GM12865 (cell line): ENCODE measurements at regions not wholly inside any gene's neighbourhood (a gene's known extent, or its start where the extent isn't known, plus 50 kb on each side); places are given as distances from the start of the nearest gene placed in this dataset.

Source experiments
- DNase-seq: peaks from one replicate; pipeline ENCODE4 v3.0.0; 2010; ENCODE audit warnings: low read depth
- H3K4me3 ChIP-seq: 2 replicates; pipeline ENCODE4 v1.5.1; 2011; ENCODE audit warnings: mild to moderate bottlenecking, low read depth, low read length, control low read depth
- CTCF ChIP-seq: IDR thresholded peaks from 2 replicates; pipeline ENCODE4 v1.5.1; 2011; ENCODE audit warnings: low read length, control low read depth, low read depth, inconsistent platforms; ENCODE audit not compliant: insufficient read depth; ENCODE audit errors: missing control alignments

GRCh38 chr2:168392024-168392423, 64.0 kb upstream of the CERS6 start:
- no peak for DNase-seq
- H3K4me3 ChIP-seq: no peak overlapping the region
- no peak for TF ChIP-seq CTCF

DNA sequence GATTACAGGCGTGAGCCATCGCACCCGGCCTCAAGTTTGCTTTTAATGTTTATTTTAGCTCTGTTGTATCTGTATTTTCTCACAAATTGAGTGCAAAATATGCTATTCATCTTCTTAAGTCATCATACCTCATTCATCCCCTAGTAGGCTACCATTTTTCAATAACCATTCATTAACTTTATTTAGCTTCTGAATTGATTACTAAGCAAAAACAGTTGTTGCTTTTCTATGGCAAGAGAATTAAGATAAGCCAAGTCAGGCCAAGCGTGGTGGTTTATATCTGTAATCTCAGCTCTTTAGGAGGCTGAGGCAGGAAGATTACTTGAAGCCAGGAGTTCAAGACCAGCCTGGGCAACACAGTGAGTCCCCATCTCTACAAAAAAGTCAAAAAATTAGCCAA, 63.3 kb upstream of the CERS6 start:
- DNase-seq: no peak
- H3K4me3 ChIP-seq: no peak overlapping the region
- no peak for TF ChIP-seq CTCF

DNA sequence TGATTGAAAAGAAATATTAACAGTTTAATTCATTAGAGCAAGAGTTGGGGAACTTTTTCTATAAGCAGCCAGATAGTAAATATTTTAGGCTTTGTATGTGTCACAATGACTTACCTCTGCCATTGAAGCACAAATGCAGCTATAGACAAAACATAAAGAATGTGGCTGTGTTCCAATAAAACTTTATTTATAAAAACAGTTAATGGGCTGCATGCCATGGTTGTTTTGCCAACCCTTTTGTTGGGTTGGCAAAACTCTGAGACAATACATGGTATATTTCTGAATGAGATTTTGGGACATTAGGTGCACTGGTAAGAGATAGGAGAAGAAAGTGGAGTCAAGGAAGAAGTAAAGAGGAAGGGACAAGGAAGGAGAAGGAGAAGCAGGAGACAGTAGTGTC, 61.8 kb upstream of the CERS6 start:
- DNase-seq: no peak
- H3K4me3 ChIP-seq: no peak overlapping the region
- TF ChIP-seq CTCF: no peak

DNA sequence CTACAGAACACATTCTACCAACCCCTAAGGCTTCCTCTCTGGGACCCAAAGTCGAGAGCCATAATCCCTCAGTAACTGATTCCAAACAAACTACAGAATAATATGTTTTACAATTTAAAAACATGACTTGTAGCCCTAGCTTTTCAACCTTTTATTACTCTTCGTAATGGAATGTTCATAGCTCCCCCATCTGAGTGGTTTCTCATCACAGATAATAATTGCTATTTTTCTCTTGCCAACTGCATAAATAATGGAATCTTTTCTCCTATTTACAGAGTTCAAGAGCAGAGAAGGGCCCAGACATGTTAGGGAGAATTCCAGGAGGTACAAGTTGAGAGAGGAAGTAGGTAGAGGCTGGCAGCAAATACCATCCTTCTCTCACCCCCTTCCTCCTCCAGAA, 59.9 kb upstream of the CERS6 start:
- TF ChIP-seq CTCF: no peak
- H3K4me3 ChIP-seq: no peak overlapping the region
- DNase-seq: no peak

DNA sequence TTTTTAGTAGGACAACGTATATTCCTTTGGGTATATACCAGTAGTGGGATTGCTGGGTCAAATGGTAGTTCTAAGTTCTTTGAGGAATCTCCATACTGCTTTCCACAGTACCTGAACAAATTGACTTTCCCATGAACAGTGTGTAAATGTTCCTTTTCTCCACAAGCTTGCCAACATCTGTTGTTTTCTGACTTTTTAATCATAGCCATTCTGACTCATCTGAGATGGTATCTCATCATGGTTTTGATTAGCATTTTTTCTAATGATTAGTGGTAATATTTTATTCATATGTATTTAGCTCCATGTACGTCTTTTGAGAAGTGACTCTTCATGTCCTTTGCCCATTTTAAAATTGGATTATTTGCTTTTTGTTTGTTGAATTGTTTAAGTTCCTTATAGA, 58.4 kb upstream of the CERS6 start:
- H3K4me3 ChIP-seq: no peak overlapping the region
- TF ChIP-seq CTCF: no peak
- no peak for DNase-seq

DNA sequence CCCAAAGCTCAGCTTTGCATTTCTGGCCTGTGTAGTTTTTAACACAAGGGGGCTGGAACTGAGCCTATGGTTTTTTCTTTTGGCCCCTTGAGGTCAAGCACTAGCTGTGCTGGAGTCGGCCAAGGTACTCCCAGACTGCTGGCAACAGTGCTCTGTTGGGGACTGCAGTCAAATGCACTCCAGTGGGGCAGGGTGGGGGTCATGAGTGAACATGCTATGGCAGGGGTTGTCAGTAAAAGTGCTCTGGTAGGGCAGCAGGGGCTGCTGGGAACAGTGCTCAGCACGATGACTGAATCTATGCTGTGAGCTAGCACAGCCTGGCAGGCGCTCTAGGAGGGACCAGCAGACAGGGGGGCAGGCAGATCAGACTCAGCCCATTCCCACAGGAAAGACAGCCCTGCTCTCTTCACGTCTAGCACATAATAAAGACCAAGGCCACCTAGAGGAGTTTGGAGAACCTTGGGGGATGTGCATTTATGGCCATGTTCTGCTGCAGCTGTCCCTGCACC, 55.0 kb upstream of the CERS6 start:
- no peak for TF ChIP-seq CTCF
- DNase-seq: no peak
- no peak overlapping the region for H3K4me3 ChIP-seq

GRCh38 chr2:168401771-168402170, 54.3 kb upstream of the CERS6 start:
- no peak overlapping the region for H3K4me3 ChIP-seq
- TF ChIP-seq CTCF: no peak
- DNase-seq: no peak
